GM13976 (cell line): ENCODE measurements at regions not wholly inside any gene's neighbourhood (a gene's known extent, or its start where the extent isn't known, plus 50 kb on each side); places are given as distances from the start of the nearest gene placed in this dataset.
A peak's percentile ranks its signal among the peaks of the same experiment; 100 is the strongest.

Experiments used
- DNase-seq: peaks from one replicate; pipeline ENCODE4 v3.0.0; 2012; ENCODE audit warnings: low spot score
- CTCF ChIP-seq: IDR thresholded peaks from 2 replicates; pipeline ENCODE4 v1.5.1; 2012; ENCODE audit warnings: borderline replicate concordance, mild to moderate bottlenecking; ENCODE audit not compliant: insufficient read depth; ENCODE audit errors: extremely low read depth, missing control alignments, control extremely low read depth
- in situ Hi-C: fragments of 300-500 bp; cut with MboI; formaldehyde crosslinking; loops from one replicate; pipeline ENCODE4 v1.12.0; 2022; ENCODE audit warnings: low sequenced_read_pairs, mixed read lengths, inconsistent platforms; ENCODE audit not compliant: unreplicated experiment

DNA sequence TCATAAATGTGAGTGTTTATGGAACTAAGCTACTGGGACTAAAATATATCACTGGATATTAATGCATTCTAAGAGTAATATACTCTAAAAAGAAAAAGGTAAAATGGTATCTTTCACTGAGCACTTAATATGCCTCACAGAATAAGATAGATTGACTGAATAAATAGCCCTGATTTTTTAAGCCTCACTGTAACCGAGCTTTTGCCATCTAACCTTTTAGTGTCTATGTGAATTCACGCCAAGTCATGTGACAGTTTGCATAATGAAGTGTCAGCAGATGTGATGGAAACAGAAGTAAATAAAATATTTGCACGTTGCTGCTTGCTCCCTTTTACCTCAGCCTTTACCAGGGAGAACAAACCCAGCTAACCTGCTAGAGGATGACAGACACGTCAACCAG is 119.7 kb upstream of the NWD2 start:
- in situ Hi-C loops, result no loop called here
- no peak for TF ChIP-seq CTCF

DNA sequence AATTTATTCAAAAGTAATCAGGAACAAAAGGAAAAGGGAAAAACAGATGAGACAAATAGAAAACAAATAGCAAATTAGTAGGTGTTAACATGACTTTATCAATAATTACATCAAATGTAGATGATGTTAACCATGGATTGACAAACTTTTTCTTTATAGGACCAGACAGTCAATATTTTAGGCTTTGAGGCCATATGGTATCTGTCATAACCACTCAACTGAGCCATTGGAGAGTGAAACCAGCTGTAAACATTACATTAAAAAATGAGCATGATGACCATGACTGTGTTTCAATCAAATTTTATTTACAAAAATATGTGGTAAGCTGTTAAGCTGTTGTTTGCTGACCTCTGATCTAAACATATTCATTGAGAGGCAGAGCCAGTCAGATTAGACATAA is 118.5 kb upstream of the NWD2 start:
- no peak for TF ChIP-seq CTCF
- no peak for DNase-seq
- in situ Hi-C loops, result no loop called here

More for the DNA sequence above, 119.7 kb upstream of the NWD2 start:
- no peak for DNase-seq

GRCh38 chr4:37130465-37130864 is 114.1 kb upstream of the NWD2 start:
- no peak for TF ChIP-seq CTCF
- in situ Hi-C loops, result no loop called here
- no peak for DNase-seq

- TF ChIP-seq CTCF, result no peak
- in situ Hi-C loops, result no loop called here
- DNase-seq, result no peak
Measured at GRCh38 chr4:37132351-37132974, 112.1 kb upstream of the NWD2 start.

DNA sequence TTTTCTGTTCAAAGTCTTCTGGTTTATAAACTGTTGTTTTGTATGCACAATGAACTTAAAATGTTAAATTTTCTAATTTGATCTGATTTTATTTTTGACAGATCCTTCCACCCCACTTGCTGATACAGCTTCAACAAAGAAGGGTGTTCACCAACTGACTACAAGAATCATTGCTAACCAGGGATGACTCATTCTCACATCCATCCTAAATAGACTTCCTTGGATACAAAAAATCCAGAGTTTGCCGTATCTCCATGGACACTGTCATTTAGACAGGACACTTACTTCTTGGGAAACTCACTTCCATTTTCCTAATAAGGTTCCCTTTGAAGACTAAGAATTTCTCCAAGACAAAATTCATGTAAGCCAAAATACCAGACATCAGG is 111.6 kb upstream of the NWD2 start:
- no peak for TF ChIP-seq CTCF
- in situ Hi-C loops, result no loop called here
- no peak for DNase-seq

DNA sequence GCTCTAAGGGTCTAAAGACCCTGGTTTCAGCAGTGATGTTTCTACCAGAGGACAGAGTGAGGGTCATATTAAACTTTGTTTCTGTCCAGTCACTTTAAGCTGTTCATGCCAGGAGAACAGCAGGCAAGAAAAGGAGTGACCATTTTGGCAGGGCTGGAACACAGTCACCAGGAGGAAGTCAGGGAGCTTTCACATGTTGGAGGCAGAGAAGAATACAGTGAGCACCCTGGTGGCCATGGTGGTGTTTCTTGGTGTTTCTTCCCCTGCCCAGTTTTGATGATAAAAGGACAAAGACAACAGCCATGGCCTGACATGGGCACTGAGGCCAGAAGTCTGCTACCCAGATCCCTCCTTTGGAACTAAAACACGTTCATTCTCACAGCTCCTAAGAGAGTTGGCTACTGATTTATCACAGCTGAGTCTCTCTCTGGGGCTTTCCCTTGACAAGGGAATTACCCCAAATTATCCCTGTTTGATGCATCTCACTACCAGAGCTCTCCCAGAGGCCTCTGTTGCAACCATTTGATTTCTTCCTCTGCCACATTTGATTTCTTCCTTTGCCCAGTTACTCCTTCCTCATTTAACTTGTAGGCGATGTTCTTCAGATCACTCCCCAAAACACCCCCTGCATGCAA is 106.4 kb upstream of the NWD2 start:
- no peak for TF ChIP-seq CTCF
- in situ Hi-C loops, result no loop called here

More for the DNA sequence above, 106.4 kb upstream of the NWD2 start:
- peak; percentile 38 for DNase-seq
